H1 (cell line): ENCODE measurements at regions not wholly inside any gene's neighbourhood (a gene's known extent, or its start where the extent isn't known, plus 50 kb on each side); places are given as distances from the start of the nearest gene placed in this dataset.

Experiments
- CTCF ChIA-PET: fragments of 300-600 bp; sonication (Branson Sonifier 250); formaldehyde crosslinking; loops from one replicate; lab custom pipeline; 2021; ENCODE audit not compliant: partially characterized antibody; lab: Charles Lee
- POLR2A ChIA-PET: fragments of 300-600 bp; sonication (Branson Sonifier 250); formaldehyde crosslinking; loops from one replicate; lab custom pipeline; 2021; ENCODE audit warnings: inconsistent platforms; ENCODE audit not compliant: partially characterized antibody; lab: Charles Lee
- DNase-seq, 2 experiments: peaks; one replicate each; pipeline versions ENCODE4 v3.0.0 to v3.0.0-alpha.2; 2010 to 2022; ENCODE audit warnings: low spot score in 2 of 2, low read depth in 1 of 2, mixed read lengths in 1 of 2
- FAIRE-seq: peaks from 2 replicates; lab custom pipeline; 2011; peaks lifted over from hg19 to GRCh38; lab: Jason Lieb, UNC
- H2AFZ ChIP-seq: 2 replicates; pipeline ENCODE4 v1.8.1; 2012; ENCODE audit warnings: low read length, inconsistent platforms
- H2AK5ac ChIP-seq: 2 replicates; pipeline ENCODE4 v1.6.1; 2013; ENCODE audit warnings: low read depth, low read length
- H2BK120ac ChIP-seq: replicated peaks from 2 replicates; pipeline ENCODE3; 2013; ENCODE audit warnings: low read depth, low read length, inconsistent platforms
- H2BK12ac ChIP-seq: 2 replicates; pipeline ENCODE4 v1.6.1; 2013; ENCODE audit warnings: low read depth, low read length
- H2BK15ac ChIP-seq: 2 replicates; pipeline ENCODE4 v1.6.1; 2013; ENCODE audit warnings: low read length
- H2BK20ac ChIP-seq: 2 replicates; pipeline ENCODE4 v1.6.1; 2013; ENCODE audit warnings: low read length
- H2BK5ac ChIP-seq: 2 replicates; pipeline ENCODE4 v1.6.1; 2013; ENCODE audit warnings: low read depth, low read length
- H3K14ac ChIP-seq: 2 replicates; pipeline ENCODE4 v1.6.1; 2013; ENCODE audit warnings: inconsistent platforms; ENCODE audit not compliant: insufficient read length
- H3K18ac ChIP-seq: 2 replicates; pipeline ENCODE4 v1.6.1; 2013; ENCODE audit warnings: low read length; ENCODE audit errors: extremely low read depth
- H3K23ac ChIP-seq: 2 replicates; pipeline ENCODE4 v1.6.1; 2013; ENCODE audit warnings: inconsistent platforms; ENCODE audit not compliant: insufficient read length
- H3K23me2 ChIP-seq: 2 replicates; pipeline ENCODE4 v1.6.1; 2013; ENCODE audit warnings: low read depth, low read length
- H3K27ac ChIP-seq: 2 replicates; pipeline ENCODE4 v1.6.1; 2011; ENCODE audit warnings: low read depth, low read length, inconsistent platforms
- H3K27me3 ChIP-seq, 4 experiments: replicated peaks in 1 of 4; 1 replicate in 1 of 4; 2 replicates in 3 of 4; pipeline versions ENCODE4 v1.6.1 to v1.8.1; 2011 to 2013; ENCODE audit warnings: low read length in 3 of 4, mild to moderate bottlenecking in 3 of 4, inconsistent platforms in 2 of 4, mixed read lengths in 2 of 4, moderate library complexity in 1 of 4; ENCODE audit not compliant: control insufficient read depth in 3 of 4, insufficient read depth in 3 of 4; ENCODE audit errors: extremely low read depth in 1 of 4
- H3K36me3 ChIP-seq, 4 experiments: 2 replicates each; pipeline versions ENCODE4 v1.6.1 to v1.8.1; 2011 to 2013; ENCODE audit warnings: mild to moderate bottlenecking in 4 of 4, low read length in 3 of 4, moderate library complexity in 2 of 4, control low read depth in 1 of 4, inconsistent platforms in 1 of 4; ENCODE audit not compliant: insufficient read depth in 4 of 4, control insufficient read depth in 2 of 4
- H3K4ac ChIP-seq: replicated peaks from 2 replicates; pipeline ENCODE3; 2013; ENCODE audit warnings: low read length, low read depth, mixed read lengths, inconsistent platforms; ENCODE audit not compliant: insufficient read length
- H3K4me1 ChIP-seq, 4 experiments: replicated peaks in 1 of 4; 1 replicate in 1 of 4; 2 replicates in 3 of 4; pipeline versions ENCODE4 v1.6.1 to v1.8.1; 2011 to 2013; ENCODE audit warnings: low read length in 3 of 4, inconsistent platforms in 2 of 4, mixed read lengths in 1 of 4; ENCODE audit not compliant: insufficient read depth in 4 of 4, control insufficient read depth in 3 of 4
- H3K4me2 ChIP-seq, 2 experiments: 2 replicates each; pipeline versions ENCODE4 v1.6.1 to v1.8.1; 2011 to 2013; ENCODE audit warnings: low read depth in 2 of 2, low read length in 2 of 2, control low read depth in 1 of 2, inconsistent platforms in 1 of 2, mild to moderate bottlenecking in 1 of 2; ENCODE audit not compliant: insufficient read depth in 1 of 2
- H3K4me3 ChIP-seq, 4 experiments: fragments of 200-600, 300-600 bp in 1 of 4; sonication (generic), shearing (Covaris generic), sonication (Bioruptor Twin) in 1 of 4; 2 replicates each; pipeline versions ENCODE4 v1.5.1 to v1.8.1; 2011 to 2016; ENCODE audit warnings: low read length in 4 of 4, low read depth in 3 of 4, control low read depth in 2 of 4, inconsistent platforms in 2 of 4, mild to moderate bottlenecking in 2 of 4, mixed read lengths in 1 of 4, moderate library complexity in 1 of 4; ENCODE audit not compliant: insufficient read depth in 2 of 4; ENCODE audit errors: extremely low read depth in 1 of 4
- H3K56ac ChIP-seq: replicated peaks from 2 replicates; pipeline ENCODE3; 2013; ENCODE audit warnings: low read depth, mild to moderate bottlenecking, mixed read lengths, low read length, inconsistent platforms; ENCODE audit not compliant: insufficient read length
- H3K79me1 ChIP-seq: 2 replicates; pipeline ENCODE4 v1.6.1; 2013; ENCODE audit warnings: low read depth, low read length, control low read depth
- H3K79me2 ChIP-seq, 2 experiments: 2 replicates each; pipeline versions ENCODE4 v1.6.1 to v1.8.1; 2012 to 2013; ENCODE audit warnings: low read length in 2 of 2, mild to moderate bottlenecking in 2 of 2, inconsistent platforms in 1 of 2; ENCODE audit not compliant: insufficient read depth in 2 of 2, control insufficient read depth in 1 of 2
- H3K9ac ChIP-seq, 4 experiments: replicated peaks in 1 of 4; 1 replicate in 1 of 4; 2 replicates in 3 of 4; pipeline versions ENCODE4 v1.6.1 to v1.8.1; 2011 to 2013; ENCODE audit warnings: low read depth in 3 of 4, low read length in 3 of 4, control low read depth in 2 of 4, mild to moderate bottlenecking in 2 of 4, moderate library complexity in 2 of 4, inconsistent platforms in 1 of 4; ENCODE audit errors: extremely low read depth in 1 of 4
- H3K9me3 ChIP-seq, 2 experiments: 2 replicates each; pipeline versions ENCODE4 v1.6.1 to v1.8.1; 2012 to 2013; ENCODE audit warnings: mild to moderate bottlenecking in 2 of 2, moderate library complexity in 2 of 2, control low read depth in 1 of 2, inconsistent platforms in 1 of 2, low read depth in 1 of 2, low read length in 1 of 2, mixed read lengths in 1 of 2; ENCODE audit not compliant: insufficient read depth in 2 of 2
- H4K20me1 ChIP-seq, 2 experiments: replicated peaks in 1 of 2; 2 replicates each; pipeline versions ENCODE3 to v1.8.1; 2011 to 2013; ENCODE audit warnings: inconsistent platforms in 2 of 2, low read length in 2 of 2, mild to moderate bottlenecking in 1 of 2; ENCODE audit not compliant: insufficient read depth in 2 of 2, control insufficient read depth in 1 of 2
- H4K5ac ChIP-seq: 2 replicates; pipeline ENCODE4 v1.6.1; 2013; ENCODE audit warnings: low read length, low read depth, mixed read lengths, inconsistent platforms; ENCODE audit not compliant: insufficient read length
- H4K8ac ChIP-seq: 2 replicates; pipeline ENCODE4 v1.8.0; 2013; ENCODE audit warnings: mild to moderate bottlenecking, moderate library complexity, low read length, inconsistent platforms; ENCODE audit not compliant: insufficient read depth; ENCODE audit errors: extremely low read depth
- H4K91ac ChIP-seq: replicated peaks from 2 replicates; pipeline ENCODE3; 2013; ENCODE audit warnings: low read length, mixed read lengths, inconsistent platforms; ENCODE audit not compliant: insufficient read length
- CEBPB ChIP-seq: IDR thresholded peaks from 2 replicates; pipeline ENCODE4 v1.6.1; 2012; ENCODE audit warnings: low read depth, low read length
- CHD1 ChIP-seq: IDR thresholded peaks from 2 replicates; pipeline ENCODE4 v1.6.1; 2012; ENCODE audit warnings: low read depth, low read length, improper control_type of control experiment
- CTBP2 ChIP-seq: IDR thresholded peaks from 2 replicates; pipeline ENCODE4 v1.7.0; 2011; ENCODE audit warnings: borderline replicate concordance, mild to moderate bottlenecking, moderate library complexity, mixed read lengths, low read length; ENCODE audit not compliant: insufficient read depth, insufficient read length
- KDM1A ChIP-seq: fragments of 200-600, 300-600 bp; sonication (generic); IDR thresholded peaks from 2 replicates; pipeline ENCODE4 v1.7.1; 2016; ENCODE audit warnings: mild to moderate bottlenecking, low read length, borderline replicate concordance
- MAX ChIP-seq: IDR thresholded peaks from 2 replicates; pipeline ENCODE4 v1.6.1; 2012; ENCODE audit warnings: inconsistent platforms
- POLR2A ChIP-seq, 2 experiments: IDR thresholded peaks; 1 replicate in 1 of 2; 2 replicates in 1 of 2; pipeline ENCODE4 v1.6.1; 2011; ENCODE audit warnings: low read depth in 2 of 2, low read length in 2 of 2, mild to moderate bottlenecking in 2 of 2; ENCODE audit errors: control extremely low read depth in 1 of 2
- RAD21 ChIP-seq, 2 experiments: IDR thresholded peaks in 1 of 2; conservative IDR thresholded peaks in 1 of 2; 2 replicates each; pipeline ENCODE4 v1.6.1; 2011; ENCODE audit warnings: low read depth in 2 of 2, low read length in 2 of 2, improper control_type of control experiment in 1 of 2, inconsistent platforms in 1 of 2, mild to moderate bottlenecking in 1 of 2, moderate library complexity in 1 of 2
- RFX5 ChIP-seq: IDR thresholded peaks from 2 replicates; pipeline ENCODE4 v1.6.1; 2011; ENCODE audit warnings: low read depth, low read length, improper control_type of control experiment, borderline replicate concordance
- SAP30 ChIP-seq: fragments of 300-600 bp; sonication (generic); IDR thresholded peaks from 2 replicates; pipeline ENCODE4 v1.7.1; 2012; ENCODE audit warnings: low read length, moderate library complexity, mild to moderate bottlenecking, inconsistent platforms; ENCODE audit not compliant: insufficient read depth, insufficient replicate concordance
- SIN3A ChIP-seq, 2 experiments: IDR thresholded peaks in 1 of 2; conservative IDR thresholded peaks in 1 of 2; 2 replicates each; pipeline ENCODE4 v1.6.1; 2011 to 2012; ENCODE audit warnings: low read length in 2 of 2, improper control_type of control experiment in 1 of 2, low read depth in 1 of 2, mild to moderate bottlenecking in 1 of 2
- TAF7 ChIP-seq: optimal IDR thresholded peaks from 2 replicates; pipeline ENCODE3; 2011; ENCODE audit warnings: low read depth, mild to moderate bottlenecking, inconsistent platforms, low read length, moderate library complexity, borderline replicate concordance
- TEAD4 ChIP-seq: IDR thresholded peaks from 2 replicates; pipeline ENCODE4 v1.6.1; 2012; ENCODE audit warnings: low read depth, low read length, inconsistent platforms, mixed read lengths
- ZNF274 ChIP-seq: IDR thresholded peaks from 2 replicates; pipeline ENCODE4 v1.7.0; 2012; ENCODE audit warnings: low read length, borderline replicate concordance; ENCODE audit errors: extremely low read depth
- WGBS, 2 experiments: shearing (Covaris generic) in 1 of 2; methylation state at CpG; one replicate each; pipeline versions ENCODE4 v1.1.6 to v1.1.7; 2013 to 2015; ENCODE audit warnings: low lambda C conversion rate in 2 of 2, mixed read lengths in 2 of 2, inconsistent platforms in 1 of 2, low coverage in 1 of 2, missing lambda C conversion rate in 1 of 2; ENCODE audit not compliant: insufficient replicate concordance in 2 of 2, insufficient coverage in 1 of 2, insufficient read length in 1 of 2; ENCODE audit errors: extremely low coverage in 1 of 2, missing lambda C conversion rate in 1 of 2; 5-methylcytosine and 5-hydroxymethylcytosine counted together

DNA sequence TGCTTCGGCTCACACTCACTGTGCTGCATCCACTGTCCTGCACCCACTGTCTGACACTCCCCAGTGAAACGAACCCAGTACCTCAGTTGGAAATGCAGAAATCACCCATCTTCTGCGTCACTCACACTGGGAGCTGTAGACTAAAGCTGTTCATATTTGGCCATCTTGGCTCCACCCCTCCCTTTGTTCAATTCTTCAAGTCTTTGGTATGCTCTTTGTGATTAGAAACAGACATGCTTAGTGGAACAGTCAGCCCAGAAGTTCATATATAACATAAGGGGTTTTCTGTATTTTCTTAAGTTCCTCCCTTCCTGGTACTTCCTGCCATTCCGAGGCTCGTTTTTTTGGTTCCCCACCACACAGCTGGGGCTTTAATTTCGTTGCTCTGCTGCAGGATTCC, 398.5 kb upstream of the DYNLRB2 start:
- no peaks in the 10 kb centered on the region for H3K79me1 ChIP-seq
- H2BK5ac ChIP-seq: no peak overlapping the region
- H2BK15ac ChIP-seq: no peak overlapping the region
- no peak for TF ChIP-seq SIN3A (conservative IDR thresholded peaks at IDR 0.05 in 1 of 2, IDR thresholded peaks at IDR 0.05 in 1 of 2; ENCODE audit: low read depth in 1 of 2, low read length in 2 of 2)
- no peak for TF ChIP-seq KDM1A
- TF ChIP-seq RFX5: no peak
- TF ChIP-seq CEBPB: no peak
- TF ChIP-seq RAD21 (IDR thresholded peaks at IDR 0.05 in 1 of 2, conservative IDR thresholded peaks at IDR 0.05 in 1 of 2; ENCODE audit: low read depth in 2 of 2, low read length in 2 of 2): no peak
- TF ChIP-seq ZNF274: no peak
- no peak for TF ChIP-seq POLR2A (IDR thresholded peaks at IDR 0.05; ENCODE audit: control extremely low read depth in 1 of 2, low read depth in 2 of 2, low read length in 2 of 2)
- no peak for TF ChIP-seq MAX
- TF ChIP-seq CTBP2: no peak
- no peak for TF ChIP-seq SAP30
- no peak for TF ChIP-seq TEAD4
- TF ChIP-seq TAF7: no peak
- no peak for TF ChIP-seq CHD1
- no peak overlapping the region for H3K23ac ChIP-seq
- no peak overlapping the region for H3K14ac ChIP-seq
- no peak overlapping the region for H2AK5ac ChIP-seq
- H4K5ac ChIP-seq: no peak overlapping the region
- no peak overlapping the region for H3K56ac ChIP-seq
- H2BK20ac ChIP-seq: no peak overlapping the region
- no peak overlapping the region for H3K4me2 ChIP-seq
- H3K23me2 ChIP-seq: no peaks in the 10 kb centered on the region
- H3K4me3 ChIP-seq: no peak overlapping the region
- WGBS, 2 experiments: 91% methylated on average over 6 of the region's 6 CpGs; no CpG with 5 or more reads in 1 of the 2 experiments
- ChIA-PET CTCF (no interaction called here), POLR2A (no interaction called here)
- no peak overlapping the region for H3K4ac ChIP-seq
- H3K27ac ChIP-seq: no peak overlapping the region
- H3K36me3 ChIP-seq: no peaks in the 10 kb centered on the region
- H2BK120ac ChIP-seq: no peak overlapping the region
- H4K91ac ChIP-seq: no peak overlapping the region
- FAIRE-seq (no peak), DNase-seq (no peak)
- H4K20me1 ChIP-seq: no peaks in the 10 kb centered on the region
- peaks cover 10 to 19% of the 10 kb centered on the region in 2 experiments for H3K9me3 ChIP-seq
- no peak overlapping the region for H2AFZ ChIP-seq
- no peaks in the 10 kb centered on the region for H3K4me1 ChIP-seq
- H3K9ac ChIP-seq: no peak overlapping the region
- no peaks in the 10 kb centered on the region for H3K27me3 ChIP-seq
- H3K79me2 ChIP-seq: no peaks in the 10 kb centered on the region
- no peak overlapping the region for H3K18ac ChIP-seq
- H4K8ac ChIP-seq: no peak overlapping the region
- no peak overlapping the region for H2BK12ac ChIP-seq
